ENCODE measurements at regions not wholly inside any gene's neighbourhood (a gene's known extent, or its start where the extent isn't known, plus 50 kb on each side); places are given as distances from the start of the nearest gene placed in this dataset.

GRCh38 chr6:144578385-144579350, 293.5 kb downstream of the UTRN start:
- peak; percentile 30 for DNase-seq (ENCODE audit: low read depth)

- no peak for DNase-seq (ENCODE audit: low read depth)
Observed at GRCh38 chr6:144580039-144580438, 294.9 kb downstream of the UTRN start.

GRCh38 chr6:144580771-144581170, 295.6 kb downstream of the UTRN start:
- peak; percentile 17 for DNase-seq (ENCODE audit: low read depth)

- peak; percentile 41 for DNase-seq (ENCODE audit: low read depth)
Observed at GRCh38 chr6:144581812-144582537, 296.8 kb downstream of the UTRN start.

GRCh38 chr6:144582939-144583613, 297.9 kb downstream of the UTRN start:
- DNase-seq (ENCODE audit: low read depth) = peak; percentile 61

GRCh38 chr6:144583614-144583954, 298.4 kb downstream of the UTRN start:
- no peak for DNase-seq (ENCODE audit: low read depth)

GRCh38 chr6:144585217-144585814, 300.2 kb downstream of the UTRN start:
- DNase-seq (ENCODE audit: low read depth) = peak; percentile 63

GRCh38 chr6:144586986-144587385, 301.9 kb downstream of the UTRN start:
- no peak for DNase-seq (ENCODE audit: low read depth)

- DNase-seq (ENCODE audit: low read depth) = no peak
Observed at GRCh38 chr6:144588697-144589325, 303.7 kb downstream of the UTRN start.

GRCh38 chr6:144590532-144590931, 305.4 kb downstream of the UTRN start:
- no peak for DNase-seq (ENCODE audit: low read depth)

GRCh38 chr6:144593392-144593791, 308.3 kb downstream of the UTRN start:
- no peak for DNase-seq (ENCODE audit: low read depth)

- DNase-seq (ENCODE audit: low read depth) = no peak
Observed at GRCh38 chr6:144594585-144594984, 309.4 kb downstream of the UTRN start.

- peak; percentile 80 for DNase-seq (ENCODE audit: low read depth)
Observed at GRCh38 chr6:144595266-144595665, 310.1 kb downstream of the UTRN start.

- DNase-seq (ENCODE audit: low read depth) = no peak
Observed at GRCh38 chr6:144597511-144597910, 312.4 kb downstream of the UTRN start.

GRCh38 chr6:144599615-144600014, 314.5 kb downstream of the UTRN start:
- no peak for DNase-seq (ENCODE audit: low read depth)

GRCh38 chr6:144601221-144601620, 316.1 kb downstream of the UTRN start:
- peak; percentile 88 for DNase-seq (ENCODE audit: low read depth)

GRCh38 chr6:144602523-144603180, 317.5 kb downstream of the UTRN start:
- no peak for DNase-seq (ENCODE audit: low read depth)

GRCh38 chr6:144606083-144606482, 320.9 kb downstream of the UTRN start:
- DNase-seq (ENCODE audit: low read depth) = no peak

- DNase-seq (ENCODE audit: low read depth) = no peak
Observed at GRCh38 chr6:144607998-144608735, 323.0 kb downstream of the UTRN start.

GRCh38 chr6:144612811-144613210, 327.7 kb downstream of the UTRN start:
- DNase-seq (ENCODE audit: low read depth) = no peak

Data from M059J (cell line).